ENCODE measurements at regions not wholly inside any gene's neighbourhood (a gene's known extent, or its start where the extent isn't known, plus 50 kb on each side); places are given as distances from the start of the nearest gene placed in this dataset.

DNA sequence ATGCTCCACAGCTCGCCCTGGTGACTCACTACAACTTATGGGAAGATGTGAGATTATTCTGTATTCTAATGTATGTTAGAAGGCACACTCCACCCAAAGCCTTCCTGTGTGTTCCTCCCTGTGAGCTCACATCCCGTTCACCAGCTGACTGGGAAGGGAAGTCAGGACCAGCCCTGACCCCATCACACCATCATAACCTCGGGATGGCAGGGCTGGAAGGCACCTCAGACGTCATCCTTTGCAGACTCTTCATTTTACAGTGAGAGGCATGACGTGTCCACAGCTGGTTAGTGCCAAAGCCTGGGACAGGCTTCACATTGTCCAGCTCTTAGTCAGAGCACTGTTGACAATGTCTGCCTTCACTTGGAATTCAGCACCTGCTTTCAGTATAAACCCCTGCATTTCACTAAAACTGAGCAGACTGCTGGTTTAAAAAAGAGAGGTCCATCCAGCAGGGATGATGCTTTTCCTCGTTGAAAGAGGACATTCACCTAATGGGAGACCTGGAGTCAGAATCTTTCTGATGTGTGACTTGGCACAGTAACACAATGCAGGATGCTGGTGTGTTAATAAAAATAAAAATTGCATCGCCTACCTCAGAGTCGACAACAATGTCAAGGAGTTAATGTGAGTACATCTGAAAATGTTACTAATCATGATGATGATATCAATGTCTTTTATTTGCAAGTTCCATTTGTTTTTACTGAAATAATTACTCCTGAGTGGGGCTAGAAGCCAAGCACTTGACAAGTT is 418.0 kb upstream of the TNP1 start:
- DNase-seq (ENCODE audit: low spot score): peak; percentile 32

DNA sequence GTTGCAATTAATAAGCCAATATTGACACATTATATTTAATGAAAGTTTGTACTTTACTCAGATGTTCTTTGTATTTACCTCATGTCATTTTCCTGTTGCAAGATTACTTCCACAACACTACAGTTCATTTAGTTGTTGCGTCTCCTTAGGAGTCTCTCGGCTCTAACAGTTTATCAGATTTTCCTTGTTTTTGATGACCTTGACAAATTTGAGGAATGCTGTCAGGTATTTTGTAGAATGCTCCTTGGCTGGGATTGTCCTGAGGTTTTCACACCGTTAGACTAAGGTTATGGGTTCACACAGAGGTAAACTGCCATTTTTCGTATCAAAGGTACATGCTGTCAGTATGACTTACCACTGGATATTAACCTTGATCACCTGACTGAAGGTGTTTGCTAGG is 416.6 kb upstream of the TNP1 start:
- no peak for DNase-seq (ENCODE audit: low spot score)

DNA sequence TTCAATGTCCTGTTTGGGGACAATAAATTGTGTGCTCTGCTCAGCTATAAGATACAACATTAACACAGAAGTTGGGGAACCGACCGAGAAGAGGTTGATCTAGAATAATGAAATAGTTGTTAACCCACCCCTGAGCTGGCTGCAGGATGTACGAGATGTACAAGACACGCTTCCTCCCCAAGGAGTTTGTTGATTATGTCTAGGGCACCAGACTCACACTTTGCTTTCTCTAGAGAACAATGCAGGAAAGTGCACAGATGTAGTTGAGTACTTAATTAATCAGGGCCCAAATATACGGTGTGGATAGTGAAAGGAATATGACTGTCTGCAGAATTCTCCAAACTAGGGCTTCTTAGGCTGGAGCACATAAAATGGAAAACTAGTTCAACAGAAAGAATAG is 415.2 kb upstream of the TNP1 start:
- no peak for DNase-seq (ENCODE audit: low spot score)

DNA sequence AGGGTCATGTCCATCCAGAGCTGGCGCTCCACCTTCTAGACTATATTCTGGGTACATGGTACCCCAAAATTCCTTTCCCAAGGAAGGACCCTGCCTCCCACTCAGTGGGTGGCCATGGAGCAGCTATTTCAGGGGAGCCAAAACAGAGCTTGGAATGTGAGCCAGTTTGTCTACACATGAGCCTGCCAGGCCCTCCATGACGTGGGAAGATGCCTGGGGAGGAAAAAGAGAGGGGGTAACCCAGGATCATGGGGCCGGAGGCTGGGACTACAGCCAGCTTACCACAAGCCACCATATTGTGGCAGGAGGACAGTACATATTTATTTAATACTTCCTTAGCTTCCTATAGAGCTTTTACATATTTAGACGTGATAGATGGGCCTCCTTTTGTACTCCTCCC is 414.7 kb upstream of the TNP1 start:
- no peak for DNase-seq (ENCODE audit: low spot score)

DNA sequence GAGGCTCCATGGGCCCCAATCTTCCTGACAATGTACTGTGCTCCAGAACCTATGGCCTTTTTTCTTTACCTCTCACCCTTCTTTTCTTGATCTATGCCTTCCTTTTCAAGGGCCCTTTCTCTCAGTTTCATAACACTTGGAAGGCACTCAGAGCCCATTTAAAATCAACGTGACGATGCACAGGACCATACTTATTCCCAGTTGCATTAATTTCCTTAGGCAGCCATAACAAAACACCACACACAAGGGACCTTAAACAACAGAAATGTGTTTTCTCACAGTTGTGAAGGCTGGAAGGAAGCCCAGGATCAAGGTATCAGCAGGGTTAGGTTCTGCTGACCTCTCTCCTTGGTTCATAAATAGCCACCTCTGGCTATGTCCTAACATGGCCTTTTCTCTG is 414.0 kb upstream of the TNP1 start:
- no peak for DNase-seq (ENCODE audit: low spot score)

DNA sequence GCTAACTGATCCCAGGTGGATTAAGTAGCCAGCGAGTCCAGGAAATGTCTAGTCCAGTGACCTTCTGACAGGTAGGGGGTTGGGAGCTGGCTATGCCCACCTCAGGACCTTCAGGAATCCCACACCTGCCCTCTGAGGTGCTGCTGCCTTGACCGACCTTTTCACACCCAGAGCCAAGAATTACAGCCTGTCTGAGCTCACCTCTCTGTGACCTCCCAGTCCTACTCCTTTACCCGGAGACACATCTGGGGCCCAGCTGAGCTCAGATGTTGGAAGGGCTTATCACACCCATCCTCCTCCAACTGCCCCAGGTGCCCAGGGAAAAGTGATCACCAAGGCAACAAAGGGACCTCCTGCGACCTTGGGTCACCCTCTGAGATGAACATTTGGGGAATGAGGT is 413.3 kb upstream of the TNP1 start:
- DNase-seq (ENCODE audit: low spot score): no peak

DNA sequence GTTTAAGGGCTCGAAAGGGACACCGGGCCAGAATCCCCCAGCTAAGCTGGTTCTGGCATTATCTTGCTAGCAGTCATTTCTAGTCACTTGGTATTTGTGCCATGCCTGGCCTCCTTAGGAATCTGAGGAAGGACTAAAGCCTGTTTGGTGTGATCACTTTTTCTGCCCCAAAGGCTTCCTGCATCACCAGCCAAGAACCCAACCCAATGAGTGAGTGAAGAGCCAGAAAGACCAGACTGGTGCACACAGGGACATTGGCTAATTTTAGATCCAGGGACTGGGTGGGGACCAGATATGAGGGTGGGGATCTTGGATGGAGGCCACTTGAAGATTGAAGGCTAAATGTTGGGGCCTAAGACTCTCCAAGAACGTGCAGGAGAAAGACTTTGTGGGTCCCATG is 411.9 kb upstream of the TNP1 start:
- DNase-seq (ENCODE audit: low spot score): no peak

DNA sequence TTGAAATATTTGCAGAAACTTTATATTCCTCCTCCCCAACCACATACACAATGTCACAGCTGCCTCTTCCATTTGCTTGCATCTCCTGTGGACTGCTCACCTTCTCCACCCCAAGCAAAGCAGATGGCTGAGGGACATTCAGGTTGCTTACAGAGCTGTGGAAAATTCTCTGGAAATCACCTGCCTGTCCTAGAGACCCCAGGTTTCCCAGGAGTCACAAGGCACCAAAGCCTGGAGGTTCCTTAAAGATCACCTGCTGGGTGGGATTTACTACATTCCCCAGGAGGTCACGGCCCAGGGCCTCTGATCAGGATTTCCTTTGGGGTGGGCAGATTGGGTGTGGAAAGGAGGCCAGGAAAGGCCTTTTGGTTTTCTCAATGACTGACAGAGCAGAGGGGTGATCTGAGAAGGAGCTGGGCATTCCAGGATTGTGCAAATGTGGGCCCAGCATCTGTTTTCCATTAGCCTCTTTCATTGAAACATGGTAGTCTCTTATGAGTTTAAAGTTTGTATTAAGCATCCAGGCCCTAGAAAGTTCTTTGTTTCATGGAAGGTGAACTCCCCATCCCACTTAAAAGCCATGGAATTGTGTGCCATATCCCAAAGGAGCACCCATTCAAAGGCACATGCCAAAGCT is 410.7 kb upstream of the TNP1 start:
- DNase-seq (ENCODE audit: low spot score): no peak

DNA sequence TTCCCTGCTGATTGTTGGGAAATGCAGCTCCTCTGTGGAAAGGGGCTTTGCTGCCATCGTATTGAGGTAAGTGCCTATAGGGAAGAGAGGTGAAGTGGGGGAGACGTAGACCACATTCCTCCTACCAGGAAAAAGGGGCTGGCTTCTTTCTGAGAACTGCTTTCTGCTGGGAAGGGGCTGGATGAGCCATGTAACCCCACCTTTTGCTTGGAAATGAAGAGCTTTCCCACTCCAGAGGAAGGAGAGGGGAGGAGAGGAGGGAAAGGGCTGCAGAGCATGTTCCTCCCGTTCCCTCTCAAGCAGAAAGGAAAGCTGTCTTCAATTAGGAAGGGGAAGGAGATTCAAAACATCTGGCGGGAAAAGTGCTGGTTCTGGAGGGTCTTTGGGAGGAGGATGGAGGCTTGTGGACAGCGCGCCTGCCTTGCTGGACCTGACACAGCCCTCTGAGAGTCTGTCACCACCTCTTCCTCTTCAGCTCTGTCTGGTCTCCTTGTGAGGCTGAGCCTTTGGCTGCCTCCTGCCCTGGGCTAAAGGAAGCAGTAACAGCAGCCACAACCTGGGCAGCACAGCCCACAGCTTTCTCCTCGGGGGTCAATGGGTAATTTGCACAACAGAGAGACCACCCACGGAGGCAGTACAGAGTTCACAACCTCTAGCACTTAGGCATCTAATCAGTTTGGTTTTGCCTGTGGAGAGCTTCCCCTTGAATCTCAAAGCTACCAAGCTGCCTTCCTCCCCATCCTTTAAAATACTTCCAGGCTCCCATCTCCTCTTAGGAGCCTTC is 410.0 kb upstream of the TNP1 start:
- DNase-seq (ENCODE audit: low spot score): no peak

DNA sequence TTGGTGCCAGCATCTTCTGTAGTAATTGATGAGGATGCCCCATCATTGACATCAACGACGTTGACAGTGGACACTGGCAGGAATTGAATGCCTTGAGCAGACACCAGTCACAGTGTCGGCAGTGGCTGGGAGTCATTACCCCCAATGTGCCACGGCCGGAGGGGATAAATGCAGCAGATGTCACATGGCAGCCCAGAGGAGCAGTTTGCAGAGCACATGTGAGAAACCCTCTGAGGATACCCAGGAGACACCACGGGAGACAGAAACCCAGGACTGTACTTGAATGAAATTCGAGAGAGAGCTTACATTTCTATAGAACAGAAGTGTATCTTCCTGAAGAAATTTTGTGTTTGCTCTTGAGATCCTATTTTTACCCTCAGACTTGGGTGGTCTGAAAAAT is 409.1 kb upstream of the TNP1 start:
- no peak for DNase-seq (ENCODE audit: low spot score)

DNA sequence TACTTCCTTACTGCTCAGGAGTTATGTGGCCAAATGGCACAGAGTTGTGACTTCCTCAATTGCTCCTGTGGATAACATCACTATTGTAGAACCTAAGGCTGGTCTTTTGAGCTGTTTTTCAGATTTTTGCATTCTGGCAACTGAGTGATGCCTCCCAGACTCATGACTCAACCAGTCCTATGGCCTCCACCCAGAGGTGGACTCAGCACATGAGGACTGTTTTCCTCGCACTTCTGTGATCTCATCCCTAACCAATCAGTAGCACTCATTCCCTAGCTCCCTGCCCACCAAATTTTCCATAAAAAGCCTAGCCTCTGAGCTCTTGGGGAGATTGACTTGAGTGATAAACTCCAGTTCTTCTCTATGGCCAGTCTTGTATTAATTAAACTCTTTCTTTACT is 407.9 kb upstream of the TNP1 start:
- no peak for DNase-seq (ENCODE audit: low spot score)

DNA sequence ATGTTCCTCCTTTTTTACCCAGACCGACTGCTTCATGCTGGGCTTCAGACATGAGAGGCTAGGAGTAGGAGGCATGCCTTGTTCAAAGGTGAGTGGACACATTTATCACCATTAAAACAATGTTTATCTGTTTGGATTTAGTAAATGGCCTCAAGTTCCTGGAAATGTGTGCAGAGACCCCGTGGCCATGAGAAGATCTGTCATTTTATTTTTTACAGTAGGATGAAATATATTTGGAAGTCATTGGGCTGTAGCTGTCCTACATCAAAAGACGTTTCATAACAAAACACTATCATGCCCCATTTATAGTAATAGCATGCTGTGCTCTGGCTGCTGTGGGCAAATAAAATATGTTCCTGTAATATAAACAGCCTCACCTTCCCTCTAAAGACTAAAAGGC is 403.9 kb upstream of the TNP1 start:
- DNase-seq (ENCODE audit: low spot score): no peak

DNA sequence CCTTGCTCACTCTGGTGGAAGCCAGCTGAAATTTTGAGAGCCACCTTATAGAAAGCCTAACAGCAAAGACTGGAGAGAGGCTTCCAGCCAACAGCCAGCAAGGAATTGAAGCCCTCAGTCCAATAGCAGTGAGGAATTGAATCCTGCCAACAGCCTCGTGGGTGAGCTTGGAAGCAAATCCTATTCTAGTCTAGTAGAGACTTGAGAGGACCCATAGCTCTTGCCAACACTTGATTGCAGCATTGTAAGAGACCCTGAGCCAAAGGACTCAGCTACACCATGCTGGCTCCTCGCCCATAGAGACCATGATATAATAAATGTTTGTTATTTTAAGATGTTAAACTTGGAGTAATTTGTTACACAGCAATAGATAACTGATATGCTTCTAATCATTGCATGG is 403.0 kb upstream of the TNP1 start:
- DNase-seq (ENCODE audit: low spot score): no peak

DNA sequence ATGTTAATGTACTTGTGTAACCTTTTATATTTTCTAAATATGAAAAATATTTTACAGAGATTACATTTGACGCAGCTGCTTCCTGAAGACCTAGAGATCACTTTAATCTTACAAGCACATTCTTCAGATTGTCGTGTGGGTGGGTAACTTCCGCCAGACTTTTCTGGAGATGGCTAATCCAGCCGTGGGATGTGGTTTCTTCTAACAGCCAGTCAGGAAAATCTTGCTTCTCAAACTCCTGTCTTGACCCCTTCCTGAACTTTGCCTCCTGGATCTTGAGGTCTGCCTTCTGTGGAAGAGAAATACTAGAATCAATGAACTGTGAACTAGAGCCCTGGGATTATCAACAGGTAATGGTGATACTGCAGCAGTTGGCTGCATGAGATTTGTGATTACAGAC is 401.6 kb upstream of the TNP1 start:
- peak; percentile 71 for DNase-seq (ENCODE audit: low spot score)

DNA sequence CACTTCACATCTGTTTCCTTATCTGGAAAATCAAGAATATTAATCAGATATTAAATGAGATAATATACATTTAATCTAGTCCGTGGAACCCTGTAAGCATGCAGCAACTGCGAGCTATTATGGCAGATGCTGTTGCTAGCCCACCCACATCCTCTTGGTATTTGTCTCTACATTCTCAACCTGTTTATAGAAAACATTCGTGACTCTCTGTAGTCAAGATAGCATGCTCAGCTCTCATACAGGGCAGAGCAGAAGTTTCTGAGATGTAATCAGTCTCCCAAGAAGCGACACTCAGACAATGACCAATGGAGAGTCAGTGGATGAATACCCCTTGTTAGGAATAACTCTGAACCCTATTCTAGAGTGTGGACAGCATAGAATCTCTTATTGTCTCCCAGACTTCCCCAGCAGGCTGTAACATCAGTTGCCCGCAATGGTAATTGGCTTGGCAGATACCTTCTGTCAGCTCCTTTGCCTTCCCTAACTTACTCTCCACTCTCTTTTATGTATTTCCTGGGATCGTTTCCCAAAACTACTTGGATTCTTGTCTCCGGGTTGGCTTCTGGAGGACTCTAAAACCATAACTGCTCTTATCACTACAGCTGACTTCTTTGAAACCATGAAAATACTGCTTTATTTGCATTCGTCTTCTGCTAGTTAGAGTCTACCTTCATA is 400.7 kb upstream of the TNP1 start:
- DNase-seq (ENCODE audit: low spot score): peak; percentile 9

DNA sequence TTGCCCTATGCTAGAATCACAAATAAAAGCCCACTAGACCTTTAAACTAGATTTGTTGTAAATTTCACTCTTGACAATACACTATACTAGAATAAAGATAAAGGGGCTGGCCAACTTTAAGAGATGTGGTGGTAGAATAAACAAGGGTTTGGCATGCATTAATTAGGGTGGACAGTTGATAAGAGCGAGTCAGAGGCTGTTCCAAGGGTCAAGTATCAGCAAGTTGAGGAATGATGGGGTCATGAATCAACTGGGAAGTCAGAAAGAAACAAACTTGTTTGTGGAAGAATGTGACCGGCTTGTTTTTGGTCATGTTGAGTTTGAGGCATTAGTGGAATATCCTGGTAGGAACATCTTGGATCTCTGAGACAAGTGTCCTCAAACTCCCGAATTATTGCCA is 398.3 kb upstream of the TNP1 start:
- DNase-seq (ENCODE audit: low spot score): no peak

DNA sequence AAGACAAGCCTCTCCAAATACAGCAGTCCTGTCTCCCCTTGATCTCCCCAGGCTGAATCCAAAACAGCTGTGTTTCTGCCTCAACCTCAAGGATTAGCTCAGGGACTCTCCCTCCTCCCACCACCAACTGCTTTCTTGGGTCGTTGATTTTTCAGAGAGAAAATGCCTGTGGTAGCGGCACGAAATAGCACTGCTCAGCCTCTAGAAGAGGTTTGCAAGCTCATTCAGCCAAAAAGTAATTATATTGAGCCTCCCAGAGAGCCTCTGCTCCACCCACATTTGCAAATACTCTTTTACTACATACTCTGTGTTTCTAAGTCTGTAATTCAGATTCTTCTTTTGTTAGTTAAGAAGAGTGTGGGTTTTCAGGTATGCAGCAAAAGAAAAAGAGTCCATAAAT is 396.4 kb upstream of the TNP1 start:
- DNase-seq (ENCODE audit: low spot score): no peak

DNA sequence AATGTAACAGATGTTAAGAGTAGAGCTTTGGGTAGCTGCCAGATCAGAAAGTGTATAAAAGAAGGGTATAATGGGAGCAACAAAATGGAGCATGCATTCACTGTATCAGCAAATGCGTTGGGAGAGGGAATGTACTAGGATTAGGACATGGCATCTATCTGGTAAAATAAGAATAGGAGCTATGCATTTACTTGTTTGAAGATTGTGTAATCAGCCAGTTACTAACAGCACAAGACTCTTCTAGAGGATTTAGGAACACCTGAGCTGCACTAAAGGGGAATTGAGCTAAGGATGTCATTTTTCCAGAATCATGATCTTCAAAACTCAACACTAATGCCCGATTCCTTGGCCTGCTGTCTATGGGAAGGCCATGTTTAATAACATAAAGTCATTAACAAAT is 394.2 kb upstream of the TNP1 start:
- no peak for DNase-seq (ENCODE audit: low spot score)

DNA sequence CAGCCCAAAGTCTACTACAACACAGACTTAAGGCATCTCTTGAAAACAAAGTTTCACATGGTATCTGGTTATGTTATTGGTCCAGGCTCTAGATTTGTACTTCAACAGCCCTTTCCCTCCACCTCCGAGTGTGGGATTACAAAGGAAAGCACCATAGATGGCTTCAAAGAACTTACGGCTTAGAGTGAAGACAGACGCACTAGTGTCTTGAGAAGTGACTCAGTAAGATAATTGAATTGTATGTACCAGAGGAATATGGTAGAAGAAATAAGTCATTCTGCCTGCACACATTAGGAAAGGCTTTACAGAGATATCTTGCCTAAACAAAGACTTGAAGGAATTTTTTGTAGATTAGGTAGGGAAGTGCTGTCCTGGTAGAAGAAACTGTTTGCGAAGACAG is 392.3 kb upstream of the TNP1 start:
- no peak for DNase-seq (ENCODE audit: low spot score)

DNA sequence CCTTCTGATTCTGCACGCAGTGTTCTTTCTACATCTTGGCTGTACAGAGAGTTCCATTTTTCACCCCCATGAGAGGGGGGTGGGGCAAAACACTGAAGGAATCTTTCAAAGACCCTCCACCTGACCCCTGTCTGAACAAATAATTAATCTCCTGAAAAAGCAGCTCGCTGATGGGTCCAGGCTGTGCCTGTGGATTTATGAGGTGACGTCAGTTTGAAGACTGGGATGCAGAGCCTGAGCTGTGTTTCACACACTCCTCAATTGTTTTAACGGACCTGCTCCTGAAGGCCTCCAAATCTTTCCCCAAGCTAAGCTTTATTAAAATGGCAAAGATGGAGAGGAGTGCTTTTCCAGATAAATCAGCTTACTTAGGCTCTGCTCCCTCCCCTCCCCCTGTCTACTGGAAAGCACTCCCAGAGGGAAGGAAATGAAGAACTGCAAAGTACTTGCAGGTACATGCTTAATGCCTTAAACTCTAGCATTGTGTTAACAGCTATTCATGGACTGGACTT is 390.2 kb upstream of the TNP1 start:
- DNase-seq (ENCODE audit: low spot score): no peak

DNA sequence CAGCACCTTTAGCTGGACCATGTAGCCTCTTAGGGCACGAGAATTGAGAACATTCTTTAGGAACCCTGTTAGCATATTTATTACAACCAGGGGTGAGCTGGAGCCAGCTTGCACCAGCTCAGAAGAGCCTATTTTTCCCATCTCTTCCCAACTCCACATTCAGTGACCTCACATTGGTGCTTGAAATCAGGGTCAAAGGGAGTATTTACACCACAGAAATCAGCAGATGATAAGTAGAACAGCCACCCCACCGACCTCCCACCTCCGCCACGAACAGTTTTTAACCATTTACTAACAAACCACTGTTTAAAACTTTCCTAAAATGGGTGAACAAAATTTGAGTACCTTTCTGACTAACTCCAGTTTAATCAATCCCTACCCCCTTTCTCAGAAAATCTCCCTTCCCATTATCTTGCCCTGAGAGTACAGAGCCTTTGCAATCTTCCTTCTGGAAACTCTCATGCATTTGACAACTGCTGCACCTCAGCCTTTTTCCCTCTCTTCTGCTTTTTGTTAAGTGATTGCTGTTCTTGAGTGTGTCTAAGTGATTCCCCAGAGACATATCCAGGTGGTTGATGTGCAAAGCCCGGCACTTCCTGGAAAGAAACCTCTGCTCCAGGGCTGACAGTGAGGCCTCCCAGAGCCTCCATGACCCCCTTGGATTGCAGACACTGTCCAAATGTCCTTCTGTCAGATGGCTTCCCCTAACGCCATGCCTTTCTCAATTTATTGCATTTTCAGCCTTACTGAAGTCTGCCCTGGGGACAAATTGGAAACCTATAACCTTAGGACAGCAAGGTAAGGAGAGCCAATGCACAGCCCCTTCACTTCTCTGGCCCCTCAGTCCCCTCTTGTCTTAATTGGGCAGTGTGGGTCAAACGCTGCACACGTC is 389.5 kb upstream of the TNP1 start:
- no peak for DNase-seq (ENCODE audit: low spot score)

Measured in HT-29 (cell line).